ENCODE measurements at regions not wholly inside any gene's neighbourhood (a gene's known extent, or its start where the extent isn't known, plus 50 kb on each side); places are given as distances from the start of the nearest gene placed in this dataset.

GRCh38 chr2:22756276-22757043, 628.5 kb upstream of the KLHL29 start:
- intact Hi-C loops (cut with DNase I), result no loop called here
- DNase-seq (ENCODE audit: low spot score), result no peak

DNA sequence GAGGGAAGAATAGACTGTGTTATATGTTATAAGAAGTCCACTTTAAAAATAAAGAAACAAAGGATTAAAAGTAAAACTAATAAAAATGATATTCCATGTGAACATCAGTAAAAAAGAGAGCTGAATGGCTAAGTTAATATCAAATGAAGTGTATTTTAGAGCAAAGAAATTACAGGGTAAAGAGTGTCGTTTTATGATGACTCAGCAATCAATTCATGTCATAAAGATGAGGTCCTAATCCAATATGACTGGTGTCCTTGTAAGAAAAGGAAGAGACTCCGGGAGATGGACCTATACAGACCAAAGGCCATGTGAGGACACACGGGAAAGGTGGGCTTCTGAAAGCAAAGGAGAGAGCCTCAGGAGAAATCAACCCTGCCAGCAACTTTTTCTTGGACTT, 615.5 kb upstream of the KLHL29 start:
- DNase-seq (ENCODE audit: low spot score), result no peak
- intact Hi-C loops (cut with DNase I), result no loop called here

DNA sequence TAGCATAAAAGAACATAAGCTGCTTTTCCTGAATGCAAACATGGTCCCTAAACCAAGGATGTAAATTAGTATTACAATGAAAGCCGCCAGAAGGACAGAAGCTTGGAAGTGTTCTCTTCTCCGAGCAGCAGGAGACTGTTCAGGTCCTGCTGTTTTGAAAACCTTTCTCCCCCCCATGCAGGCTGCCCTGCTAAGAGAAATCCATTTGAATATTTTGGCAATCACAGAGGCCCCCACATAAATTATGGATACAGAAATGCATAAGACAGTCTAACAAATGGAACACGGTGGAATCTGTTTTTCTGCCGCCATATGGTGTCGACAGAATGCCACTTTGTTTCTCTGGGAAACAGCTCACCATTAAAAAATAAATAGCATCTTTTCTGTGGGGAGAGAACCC, 600.4 kb upstream of the KLHL29 start:
- intact Hi-C loops (cut with DNase I), result no loop called here
- DNase-seq (ENCODE audit: low spot score), result no peak

GRCh38 chr2:22786817-22787216, 598.2 kb upstream of the KLHL29 start:
- intact Hi-C loops (cut with DNase I), result no loop called here

GRCh38 chr2:22787745-22788144, 597.2 kb upstream of the KLHL29 start:
- intact Hi-C loops (cut with DNase I), result no loop called here
- DNase-seq (ENCODE audit: low spot score), result no peak

More at GRCh38 chr2:22786817-22787216, 598.2 kb upstream of the KLHL29 start:
- DNase-seq (ENCODE audit: low spot score), result no peak

- intact Hi-C loops (cut with DNase I), result no loop called here
- DNase-seq (ENCODE audit: low spot score), result no peak
Measured at GRCh38 chr2:22788749-22789327, 596.1 kb upstream of the KLHL29 start.

- no peak for DNase-seq (ENCODE audit: low spot score)
- intact Hi-C loops (cut with DNase I), result no loop called here
Measured at GRCh38 chr2:22795287-22795866, 589.6 kb upstream of the KLHL29 start.

- intact Hi-C loops (cut with DNase I), result no loop called here
- no peak for DNase-seq (ENCODE audit: low spot score)
Measured at GRCh38 chr2:22798386-22798785, 586.6 kb upstream of the KLHL29 start.

GRCh38 chr2:22800412-22800811, 584.6 kb upstream of the KLHL29 start:
- intact Hi-C loops (cut with DNase I), result no loop called here
- DNase-seq (ENCODE audit: low spot score), result no peak

DNA sequence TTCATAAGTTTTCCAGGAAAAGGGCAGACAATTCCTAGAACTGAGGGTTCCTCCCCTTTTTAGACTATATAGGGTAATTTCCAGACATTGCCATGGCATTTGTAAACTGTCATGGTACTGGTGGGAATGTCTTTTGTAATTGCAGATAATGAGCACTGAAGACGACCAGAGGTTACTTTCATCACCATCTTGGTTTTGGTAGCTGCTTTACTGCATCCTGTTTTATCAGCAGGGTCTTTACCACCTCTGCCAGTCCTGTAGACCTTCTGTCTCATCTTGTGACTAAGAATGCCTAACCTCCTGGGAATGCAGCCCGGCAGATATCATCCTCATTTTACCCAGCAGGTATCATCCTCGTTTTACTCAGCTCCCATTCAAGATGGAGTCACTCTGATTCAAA, 583.9 kb upstream of the KLHL29 start:
- no peak for DNase-seq (ENCODE audit: low spot score)
- intact Hi-C loops (cut with DNase I), result no loop called here

- no peak for DNase-seq (ENCODE audit: low spot score)
- intact Hi-C loops (cut with DNase I), result no loop called here
Measured at GRCh38 chr2:22801970-22802369, 583.0 kb upstream of the KLHL29 start.

- intact Hi-C loops (cut with DNase I), result no loop called here
- no peak for DNase-seq (ENCODE audit: low spot score)
Measured at GRCh38 chr2:22807872-22808271, 577.1 kb upstream of the KLHL29 start.

DNA sequence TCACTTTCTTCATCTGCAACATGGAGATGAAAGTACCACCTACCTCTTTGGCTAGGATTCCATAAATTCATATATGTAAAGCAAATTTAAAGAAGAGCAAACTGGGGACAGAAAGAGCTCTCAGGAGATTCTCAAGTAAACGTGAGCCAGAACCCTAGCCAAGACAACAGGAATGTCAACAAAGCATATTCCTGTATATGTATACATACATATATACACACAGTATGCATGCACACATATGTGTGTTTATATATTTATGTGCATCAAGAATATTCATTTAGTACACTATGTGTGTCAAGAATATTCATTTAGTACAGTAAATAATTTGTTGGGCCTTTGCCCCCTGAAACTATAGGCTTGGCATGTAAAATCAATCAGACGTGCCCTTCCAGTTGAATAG, 574.4 kb upstream of the KLHL29 start:
- intact Hi-C loops (cut with DNase I), result no loop called here
- no peak for DNase-seq (ENCODE audit: low spot score)

- no peak for DNase-seq (ENCODE audit: low spot score)
- intact Hi-C loops (cut with DNase I), result no loop called here
Measured at GRCh38 chr2:22812065-22812680, 572.8 kb upstream of the KLHL29 start.

DNA sequence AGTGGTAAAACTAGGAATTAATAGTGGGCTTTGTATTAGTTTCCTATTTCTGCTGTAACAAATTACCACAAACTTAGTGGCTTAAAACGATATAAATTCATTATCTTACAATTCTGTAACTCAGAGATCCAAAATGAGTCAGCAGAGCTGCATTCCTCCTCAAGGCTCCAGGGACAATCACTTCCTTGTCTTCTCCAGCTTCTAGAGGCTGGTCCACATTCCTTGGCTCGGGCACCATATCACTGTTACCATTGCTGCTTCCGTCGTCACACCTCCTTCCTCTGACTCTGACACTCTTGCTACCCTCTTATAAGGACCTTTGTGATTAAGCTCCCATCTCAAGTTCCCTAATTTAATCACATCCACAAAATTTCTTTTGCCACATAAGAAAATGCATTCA, 567.8 kb upstream of the KLHL29 start:
- DNase-seq (ENCODE audit: low spot score), result no peak
- intact Hi-C loops (cut with DNase I), result no loop called here

- intact Hi-C loops (cut with DNase I), result no loop called here
- no peak for DNase-seq (ENCODE audit: low spot score)
Measured at GRCh38 chr2:22821458-22821857, 563.5 kb upstream of the KLHL29 start.

DNA sequence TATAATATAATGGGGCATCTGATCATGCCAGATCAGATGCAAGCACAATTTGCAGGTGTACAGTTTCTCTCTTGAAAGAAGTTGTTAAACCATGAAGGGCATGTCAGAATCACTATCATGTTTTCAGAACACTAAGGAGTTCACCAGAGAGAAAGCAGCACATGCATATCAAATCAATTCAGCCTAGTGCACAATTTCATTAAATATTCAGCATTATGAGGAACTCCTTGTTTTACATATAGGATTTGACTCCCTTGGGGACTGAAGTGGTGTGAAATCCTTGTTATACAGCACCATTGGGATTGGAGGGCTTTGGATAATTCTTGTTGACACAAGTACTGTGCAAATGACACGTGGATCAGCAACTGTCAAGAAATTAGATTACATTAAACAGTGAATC, 562.1 kb upstream of the KLHL29 start:
- intact Hi-C loops (cut with DNase I), result no loop called here
- DNase-seq (ENCODE audit: low spot score), result no peak

- intact Hi-C loops (cut with DNase I), result no loop called here
- no peak for DNase-seq (ENCODE audit: low spot score)
Measured at GRCh38 chr2:22824618-22825017, 560.4 kb upstream of the KLHL29 start.

DNA sequence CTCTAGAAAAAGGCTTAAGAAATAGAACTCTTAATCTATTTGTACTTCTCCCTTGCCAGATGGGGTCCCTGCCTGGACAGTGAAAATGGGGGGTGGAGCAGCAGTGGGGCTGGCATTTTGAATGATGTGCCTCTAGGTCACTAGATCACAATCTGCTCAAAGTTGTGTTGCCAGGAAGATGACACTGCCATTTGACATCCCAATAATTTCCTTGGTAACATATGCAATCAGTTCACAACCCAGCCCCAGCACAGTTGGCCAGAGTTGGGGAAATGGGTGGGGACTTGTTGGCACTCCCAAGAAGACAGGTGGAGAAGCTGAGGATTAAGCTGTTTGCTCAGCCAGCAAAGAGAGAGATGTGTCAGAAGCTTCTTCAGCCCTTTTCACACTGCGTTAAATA, 558.3 kb upstream of the KLHL29 start:
- DNase-seq (ENCODE audit: low spot score), result no peak
- intact Hi-C loops (cut with DNase I), result no loop called here

GRCh38 chr2:22829791-22830190, 555.2 kb upstream of the KLHL29 start:
- intact Hi-C loops (cut with DNase I), result no loop called here
- no peak for DNase-seq (ENCODE audit: low spot score)

- no peak for DNase-seq (ENCODE audit: low spot score)
Measured at GRCh38 chr2:22832196-22832595, 552.8 kb upstream of the KLHL29 start.

More at GRCh38 chr2:22832196-22832595, 552.8 kb upstream of the KLHL29 start:
- intact Hi-C loops (cut with DNase I), result no loop called here
